ENCODE measurements at regions not wholly inside any gene's neighbourhood (a gene's known extent, or its start where the extent isn't known, plus 50 kb on each side); places are given as distances from the start of the nearest gene placed in this dataset.
"Not testable (repeated sequence)": the region's sequence is repeated elsewhere in the genome, so short reads cannot be mapped to it uniquely, and the experiment has no call there.

- Histone ChIP-seq H3K4me1 (ENCODE audit: insufficient read depth, low read length) (no peaks in the 10 kb centered on the region), H3K9ac (ENCODE audit: low read depth, low read length) (no peak overlapping the region), H3K4me3 (ENCODE audit: low read length) (no peak overlapping the region), H3K27me3 (ENCODE audit: insufficient read depth, low read length) (no peaks in the 10 kb centered on the region), H3K27ac (ENCODE audit: low read length) (no peak overlapping the region), H3K9me3 (ENCODE audit: insufficient read depth, low read depth, low read length) (no peaks in the 10 kb centered on the region), H3K36me3 (ENCODE audit: insufficient read depth, low read depth, low read length) (no peaks in the 10 kb centered on the region)
These were observed 593.2 kb upstream of the CCDC179 start for GRCh38 chr11:23453522-23453921.

- H3K4me1 ChIP-seq (ENCODE audit: insufficient read depth, low read length), result no peaks in the 10 kb centered on the region
- H3K9me3 ChIP-seq (ENCODE audit: insufficient read depth, low read depth, low read length), result no peaks in the 10 kb centered on the region
- H3K36me3 ChIP-seq (ENCODE audit: insufficient read depth, low read depth, low read length), result no peaks in the 10 kb centered on the region
- H3K9ac ChIP-seq (ENCODE audit: low read depth, low read length), result no peak overlapping the region
- no peak overlapping the region for H3K4me3 ChIP-seq (ENCODE audit: low read length)
- H3K27ac ChIP-seq (ENCODE audit: low read length), result no peak overlapping the region
- no peaks in the 10 kb centered on the region for H3K27me3 ChIP-seq (ENCODE audit: insufficient read depth, low read length)
These were observed 595.1 kb upstream of the CCDC179 start for GRCh38 chr11:23455321-23455891.

- Histone ChIP-seq H3K9me3 (ENCODE audit: insufficient read depth, low read depth, low read length) (no peaks in the 10 kb centered on the region), H3K9ac (ENCODE audit: low read depth, low read length) (no peak overlapping the region), H3K27me3 (ENCODE audit: insufficient read depth, low read length) (no peaks in the 10 kb centered on the region), H3K36me3 (ENCODE audit: insufficient read depth, low read depth, low read length) (no peaks in the 10 kb centered on the region), H3K4me1 (ENCODE audit: insufficient read depth, low read length) (no peaks in the 10 kb centered on the region), H3K4me3 (ENCODE audit: low read length) (no peak overlapping the region), H3K27ac (ENCODE audit: low read length) (no peak overlapping the region)
These were observed 597.4 kb upstream of the CCDC179 start for GRCh38 chr11:23457641-23458040.

GRCh38 chr11:23471878-23472277 is 611.6 kb upstream of the CCDC179 start:
- no peak overlapping the region for H3K27ac ChIP-seq (ENCODE audit: low read length)
- no peaks in the 10 kb centered on the region for H3K9me3 ChIP-seq (ENCODE audit: insufficient read depth, low read depth, low read length)
- no peaks in the 10 kb centered on the region for H3K4me1 ChIP-seq (ENCODE audit: insufficient read depth, low read length)
- no peaks in the 10 kb centered on the region for H3K27me3 ChIP-seq (ENCODE audit: insufficient read depth, low read length)
- H3K9ac ChIP-seq (ENCODE audit: low read depth, low read length), result no peak overlapping the region
- H3K36me3 ChIP-seq (ENCODE audit: insufficient read depth, low read depth, low read length), result no peaks in the 10 kb centered on the region
- no peak overlapping the region for H3K4me3 ChIP-seq (ENCODE audit: low read length)

- Histone ChIP-seq H3K9me3 (ENCODE audit: insufficient read depth, low read depth, low read length) (no peaks in the 10 kb centered on the region), H3K9ac (ENCODE audit: low read depth, low read length) (no peak overlapping the region), H3K27me3 (ENCODE audit: insufficient read depth, low read length) (no peaks in the 10 kb centered on the region), H3K27ac (ENCODE audit: low read length) (no peak overlapping the region), H3K4me1 (ENCODE audit: insufficient read depth, low read length) (no peaks in the 10 kb centered on the region), H3K4me3 (ENCODE audit: low read length) (no peak overlapping the region), H3K36me3 (ENCODE audit: insufficient read depth, low read depth, low read length) (no peaks in the 10 kb centered on the region)
These were observed 613.5 kb upstream of the CCDC179 start for GRCh38 chr11:23473782-23474181.

GRCh38 chr11:23480736-23481135 is 620.5 kb upstream of the CCDC179 start:
- no peaks in the 10 kb centered on the region for H3K27me3 ChIP-seq (ENCODE audit: insufficient read depth, low read length)
- no peaks in the 10 kb centered on the region for H3K4me1 ChIP-seq (ENCODE audit: insufficient read depth, low read length)
- no peak overlapping the region for H3K9ac ChIP-seq (ENCODE audit: low read depth, low read length)
- H3K27ac ChIP-seq (ENCODE audit: low read length), result no peak overlapping the region
- H3K36me3 ChIP-seq (ENCODE audit: insufficient read depth, low read depth, low read length), result no peaks in the 10 kb centered on the region
- no peaks in the 10 kb centered on the region for H3K9me3 ChIP-seq (ENCODE audit: insufficient read depth, low read depth, low read length)
- no peak overlapping the region for H3K4me3 ChIP-seq (ENCODE audit: low read length)

GRCh38 chr11:23484146-23484545 is 623.9 kb upstream of the CCDC179 start:
- not testable (repeated sequence) for H3K36me3 ChIP-seq (ENCODE audit: insufficient read depth, low read depth, low read length); H3K9ac ChIP-seq (ENCODE audit: low read depth, low read length); H3K9me3 ChIP-seq (ENCODE audit: insufficient read depth, low read depth, low read length); H3K27me3 ChIP-seq (ENCODE audit: insufficient read depth, low read length); H3K27ac ChIP-seq (ENCODE audit: low read length); H3K4me1 ChIP-seq (ENCODE audit: insufficient read depth, low read length); H3K4me3 ChIP-seq (ENCODE audit: low read length)

GRCh38 chr11:23484618-23485017 is 624.3 kb upstream of the CCDC179 start:
- not testable (repeated sequence) for H3K27me3 ChIP-seq (ENCODE audit: insufficient read depth, low read length); H3K27ac ChIP-seq (ENCODE audit: low read length); H3K36me3 ChIP-seq (ENCODE audit: insufficient read depth, low read depth, low read length); H3K9me3 ChIP-seq (ENCODE audit: insufficient read depth, low read depth, low read length); H3K4me3 ChIP-seq (ENCODE audit: low read length); H3K4me1 ChIP-seq (ENCODE audit: insufficient read depth, low read length); H3K9ac ChIP-seq (ENCODE audit: low read depth, low read length)

- H3K4me1 ChIP-seq (ENCODE audit: insufficient read depth, low read length), result peaks cover 6% of the 10 kb centered on the region; the same call in 1 of the 2 replicates
- no peaks in the 10 kb centered on the region for H3K9me3 ChIP-seq (ENCODE audit: insufficient read depth, low read depth, low read length)
- H3K27ac ChIP-seq (ENCODE audit: low read length), result no peak overlapping the region
- no peak overlapping the region for H3K9ac ChIP-seq (ENCODE audit: low read depth, low read length)
- peak overlapping the region; percentile 23 for H3K4me3 ChIP-seq (ENCODE audit: low read length)
- no peaks in the 10 kb centered on the region for H3K36me3 ChIP-seq (ENCODE audit: insufficient read depth, low read depth, low read length)
- H3K27me3 ChIP-seq (ENCODE audit: insufficient read depth, low read length), result no peaks in the 10 kb centered on the region
These were observed 630.4 kb upstream of the CCDC179 start for GRCh38 chr11:23490557-23491235.

GRCh38 chr11:23494981-23495380 is 634.7 kb upstream of the CCDC179 start:
- Histone ChIP-seq H3K9ac (ENCODE audit: low read depth, low read length) (no peak overlapping the region), H3K36me3 (ENCODE audit: insufficient read depth, low read depth, low read length) (no peaks in the 10 kb centered on the region), H3K4me1 (ENCODE audit: insufficient read depth, low read length) (peaks cover 6% of the 10 kb centered on the region; the same call in 1 of the 2 replicates), H3K9me3 (ENCODE audit: insufficient read depth, low read depth, low read length) (no peaks in the 10 kb centered on the region), H3K27me3 (ENCODE audit: insufficient read depth, low read length) (no peaks in the 10 kb centered on the region), H3K4me3 (ENCODE audit: low read length) (no peak overlapping the region), H3K27ac (ENCODE audit: low read length) (no peak overlapping the region)

- no peak overlapping the region for H3K27ac ChIP-seq (ENCODE audit: low read length)
- H3K4me1 ChIP-seq (ENCODE audit: insufficient read depth, low read length), result peaks cover 2% of the 10 kb centered on the region; the same call in 1 of the 2 replicates
- no peaks in the 10 kb centered on the region for H3K9me3 ChIP-seq (ENCODE audit: insufficient read depth, low read depth, low read length)
- no peak overlapping the region for H3K9ac ChIP-seq (ENCODE audit: low read depth, low read length)
- no peaks in the 10 kb centered on the region for H3K27me3 ChIP-seq (ENCODE audit: insufficient read depth, low read length)
- H3K36me3 ChIP-seq (ENCODE audit: insufficient read depth, low read depth, low read length), result no peaks in the 10 kb centered on the region
- H3K4me3 ChIP-seq (ENCODE audit: low read length), result no peak overlapping the region
These were observed 636.1 kb upstream of the CCDC179 start for GRCh38 chr11:23496340-23496739.

- Histone ChIP-seq H3K9me3 (ENCODE audit: insufficient read depth, low read depth, low read length) (no peaks in the 10 kb centered on the region), H3K9ac (ENCODE audit: low read depth, low read length) (no peak overlapping the region), H3K4me3 (ENCODE audit: low read length) (no peak overlapping the region), H3K36me3 (ENCODE audit: insufficient read depth, low read depth, low read length) (no peaks in the 10 kb centered on the region), H3K4me1 (ENCODE audit: insufficient read depth, low read length) (no peaks in the 10 kb centered on the region), H3K27me3 (ENCODE audit: insufficient read depth, low read length) (no peaks in the 10 kb centered on the region), H3K27ac (ENCODE audit: low read length) (no peak overlapping the region)
These were observed 636.8 kb upstream of the CCDC179 start for GRCh38 chr11:23497040-23497439.
